ENCODE measurements at regions not wholly inside any gene's neighbourhood (a gene's known extent, or its start where the extent isn't known, plus 50 kb on each side); places are given as distances from the start of the nearest gene placed in this dataset.
"Not testable (repeated sequence)": the region's sequence is repeated elsewhere in the genome, so short reads cannot be mapped to it uniquely, and the experiment has no call there.

GRCh38 chr20:22055981-22056380 is 350.5 kb downstream of the PAX1 start:
- no peak for DNase-seq

GRCh38 chr20:22052025-22052650 is 346.7 kb downstream of the PAX1 start:
- no peak for DNase-seq

GRCh38 chr20:22045956-22046507 is 340.6 kb downstream of the PAX1 start:
- not testable (repeated sequence) for DNase-seq

- no peak for DNase-seq
Observed at GRCh38 chr20:22027423-22027822, 322.0 kb downstream of the PAX1 start.

- DNase-seq, result no peak
Observed at GRCh38 chr20:22020201-22020600, 314.7 kb downstream of the PAX1 start.

GRCh38 chr20:22008456-22008855 is 303.0 kb downstream of the PAX1 start:
- no peak for DNase-seq

GRCh38 chr20:22006306-22006705 is 300.8 kb downstream of the PAX1 start:
- DNase-seq, result no peak

- no peak for DNase-seq
Observed at GRCh38 chr20:22005535-22005934, 300.1 kb downstream of the PAX1 start.

- no peak for DNase-seq
Observed at GRCh38 chr20:22004946-22005345, 299.5 kb downstream of the PAX1 start.

- no peak for DNase-seq
Observed at GRCh38 chr20:22003680-22004079, 298.2 kb downstream of the PAX1 start.

- DNase-seq, result no peak
Observed at GRCh38 chr20:22001886-22002285, 296.4 kb downstream of the PAX1 start.

GRCh38 chr20:21995461-21995860 is 290.0 kb downstream of the PAX1 start:
- no peak for DNase-seq

GRCh38 chr20:21994203-21994602 is 288.7 kb downstream of the PAX1 start:
- no peak for DNase-seq

- DNase-seq, result no peak
Observed at GRCh38 chr20:21982559-21982958, 277.1 kb downstream of the PAX1 start.

- no peak for DNase-seq
Observed at GRCh38 chr20:21981597-21982344, 276.3 kb downstream of the PAX1 start.

GRCh38 chr20:21981179-21981578 is 275.7 kb downstream of the PAX1 start:
- DNase-seq, result no peak

GRCh38 chr20:21971436-21971835 is 266.0 kb downstream of the PAX1 start:
- DNase-seq, result no peak

GRCh38 chr20:21968486-21968885 is 263.0 kb downstream of the PAX1 start:
- no peak for DNase-seq

GRCh38 chr20:21967481-21967880 is 262.0 kb downstream of the PAX1 start:
- no peak for DNase-seq

GRCh38 chr20:21956591-21956990 is 251.1 kb downstream of the PAX1 start:
- DNase-seq, result no peak

- no peak for DNase-seq
Observed at GRCh38 chr20:21947406-21947805, 241.9 kb downstream of the PAX1 start.

- no peak for DNase-seq
Observed at GRCh38 chr20:21944227-21944626, 238.8 kb downstream of the PAX1 start.

- no peak for DNase-seq
Observed at GRCh38 chr20:21941941-21942805, 236.7 kb downstream of the PAX1 start.
